SK-MEL-5 (cell line): ENCODE measurements at regions not wholly inside any gene's neighbourhood (a gene's known extent, or its start where the extent isn't known, plus 50 kb on each side); places are given as distances from the start of the nearest gene placed in this dataset.

Experiments used
- DNase-seq: peaks from one replicate; pipeline ENCODE4 v3.0.0-alpha.2; 2016; ENCODE audit warnings: low read depth, low spot score
- in situ Hi-C: cut with HindIII; loops from 2 replicates; pipeline ENCODE4 v1.10.0; 2016; ENCODE audit warnings: low sequenced_read_pairs, high pct_unique_total_duplicates, low pct_unique_long_range_greater_than_20kb

DNA sequence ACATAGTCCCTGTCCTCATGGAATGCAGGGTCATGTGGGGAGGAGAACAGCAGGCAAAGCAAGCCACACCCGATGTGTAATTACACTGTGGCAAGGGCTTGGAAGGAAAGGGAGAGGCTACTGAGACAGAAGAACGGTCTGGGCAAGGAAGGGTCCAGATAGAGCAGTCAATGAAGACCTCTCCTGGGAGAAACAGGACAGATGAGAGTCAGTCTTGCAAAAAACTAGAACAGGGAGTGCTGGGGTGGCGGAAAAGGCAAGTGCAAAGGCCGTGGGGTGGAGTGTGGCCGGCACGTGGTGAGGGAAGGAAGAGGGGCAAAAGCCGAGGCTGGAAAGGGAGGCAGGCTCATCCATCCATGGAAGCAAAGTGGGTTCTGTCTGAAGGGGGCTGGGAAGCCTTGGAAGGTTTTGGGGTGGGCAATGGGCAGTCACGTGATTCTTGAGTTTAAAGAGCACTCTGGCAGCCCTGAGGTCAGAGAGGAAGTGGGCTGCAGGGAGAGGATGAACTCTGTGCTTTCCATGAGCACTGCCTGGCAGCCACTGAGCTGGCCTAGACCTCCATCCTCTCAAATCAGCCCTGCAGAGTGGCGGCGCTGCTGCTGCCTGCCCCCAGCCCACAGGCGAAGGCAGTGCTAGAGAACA, 182.2 kb downstream of the INHBB start:
- in situ Hi-C loops = no loop called here

DNA sequence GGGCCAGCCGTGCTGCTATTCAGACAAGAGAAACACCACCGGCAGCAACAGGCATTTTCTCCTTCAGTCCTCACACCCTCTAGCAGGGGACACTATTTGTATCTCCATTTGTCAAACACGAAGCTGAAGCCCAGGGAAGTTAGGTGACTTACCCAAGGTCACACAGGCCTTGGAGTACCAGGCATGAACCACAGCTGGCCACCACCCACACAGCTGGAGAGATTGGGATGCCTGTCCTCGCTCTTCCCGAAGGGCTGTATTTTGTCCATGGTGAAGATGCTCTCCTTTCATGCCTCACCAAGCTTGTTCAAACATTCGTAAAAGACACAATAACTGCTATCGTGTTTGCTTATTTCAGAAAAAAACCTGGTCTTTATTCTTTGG, 182.7 kb downstream of the INHBB start:
- DNase-seq = no peak
- in situ Hi-C loops = no loop called here

More for the DNA sequence above, 182.2 kb downstream of the INHBB start:
- DNase-seq = no peak

DNA sequence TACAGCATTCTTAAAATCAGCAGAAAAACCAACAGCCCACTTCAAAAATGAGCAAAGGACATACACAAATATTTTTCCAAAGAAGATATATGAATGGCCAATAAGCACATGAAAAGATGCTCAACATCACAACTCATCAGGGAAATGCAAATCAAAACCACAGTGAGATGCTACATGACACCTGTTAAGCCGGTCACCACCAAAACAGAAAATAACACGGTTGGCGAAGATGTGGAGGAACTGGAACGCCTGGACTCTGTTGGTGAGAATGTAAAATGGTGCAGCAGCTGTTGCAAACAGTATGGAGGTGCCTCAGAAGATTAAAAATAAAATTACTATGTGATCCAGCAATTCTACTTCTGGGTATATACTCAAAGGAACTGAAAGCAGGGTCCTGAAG, 184.8 kb downstream of the INHBB start:
- no peak for DNase-seq
- in situ Hi-C loops = no loop called here

DNA sequence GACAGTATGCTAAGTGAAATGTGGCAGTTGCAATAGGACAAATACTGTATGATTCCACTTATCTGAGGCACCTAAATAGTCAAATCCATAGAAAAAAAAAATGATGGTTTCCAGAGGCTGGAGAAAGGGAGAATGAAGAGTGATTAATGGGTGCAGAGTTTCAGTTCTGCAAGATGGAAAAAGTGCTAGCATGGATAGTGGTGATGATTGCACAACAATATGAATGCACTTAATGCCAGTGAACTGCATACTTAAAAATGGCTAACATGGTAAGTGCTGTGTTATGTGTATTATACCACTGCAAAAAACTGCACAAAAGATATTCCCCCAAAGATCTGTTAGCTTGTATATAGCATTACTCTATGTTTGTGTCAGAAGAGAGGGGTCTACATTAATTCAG, 185.4 kb downstream of the INHBB start:
- in situ Hi-C loops = no loop called here
- no peak for DNase-seq

GRCh38 chr2:120531863-120532600, 186.1 kb downstream of the INHBB start:
- in situ Hi-C loops = no loop called here
- no peak for DNase-seq

- in situ Hi-C loops = no loop called here
- no peak for DNase-seq
Observed at GRCh38 chr2:120533625-120534024, 187.7 kb downstream of the INHBB start.

DNA sequence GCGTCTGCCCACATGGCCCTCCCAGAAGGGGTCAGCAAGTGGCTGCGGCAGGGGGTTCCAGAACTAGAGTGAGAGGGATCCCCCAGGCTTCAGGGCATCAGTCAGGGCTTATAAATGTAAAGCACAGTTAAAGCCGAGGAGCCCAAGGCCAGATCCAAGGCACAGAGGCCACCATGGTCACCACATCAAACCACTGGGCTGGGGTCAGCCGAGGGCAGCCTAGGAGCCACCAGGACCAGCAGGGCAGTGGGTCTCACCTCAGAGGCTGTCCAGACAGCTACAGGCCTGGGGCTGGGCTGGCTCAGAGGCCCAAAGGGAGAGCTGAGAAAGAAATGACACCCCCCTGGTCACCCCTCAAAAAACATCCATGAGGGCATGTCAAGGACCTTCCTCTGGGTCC, 188.5 kb downstream of the INHBB start:
- no peak for DNase-seq
- in situ Hi-C loops = no loop called here

DNA sequence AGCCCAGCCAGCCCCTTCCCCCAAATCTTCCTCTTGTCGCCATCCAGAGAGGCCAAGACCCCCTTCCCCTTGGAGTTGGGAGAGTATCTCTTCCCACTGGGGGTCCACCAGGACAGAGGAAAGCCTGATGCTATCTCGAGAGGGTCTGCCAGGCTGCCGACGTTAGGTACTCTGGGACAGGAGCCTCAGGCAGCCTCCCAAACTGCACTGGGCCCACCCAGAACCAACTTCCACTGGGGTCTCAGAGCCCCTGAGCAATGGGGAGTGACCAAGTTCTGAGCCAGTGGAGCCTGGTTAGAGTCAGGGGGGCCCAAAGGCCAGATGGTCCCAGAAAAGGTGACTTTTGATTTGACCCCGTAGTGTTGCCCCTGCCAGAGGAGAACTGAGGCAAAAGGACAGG, 189.1 kb downstream of the INHBB start:
- in situ Hi-C loops = no loop called here

DNA sequence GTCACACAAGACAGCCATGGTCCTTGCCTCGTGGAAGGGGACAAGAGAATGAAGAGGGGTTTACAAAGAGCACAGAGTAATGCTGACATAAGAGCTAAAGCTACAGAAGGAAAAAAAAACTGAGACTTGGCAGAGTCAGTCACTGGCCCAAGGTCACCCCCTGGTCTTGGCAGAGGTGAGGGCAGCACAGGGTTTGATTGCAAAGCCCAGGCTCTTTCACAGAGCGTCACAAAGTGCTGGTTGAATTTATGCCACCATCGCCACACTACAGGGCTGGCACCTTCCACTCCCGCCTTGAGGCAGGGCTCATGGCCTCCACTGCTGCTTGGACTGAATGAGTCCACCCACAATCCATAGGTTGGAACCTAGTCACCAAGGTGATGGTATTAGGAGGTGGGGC, 190.2 kb downstream of the INHBB start:
- in situ Hi-C loops = no loop called here
- DNase-seq = no peak

More for the DNA sequence above, 189.1 kb downstream of the INHBB start:
- no peak for DNase-seq

DNA sequence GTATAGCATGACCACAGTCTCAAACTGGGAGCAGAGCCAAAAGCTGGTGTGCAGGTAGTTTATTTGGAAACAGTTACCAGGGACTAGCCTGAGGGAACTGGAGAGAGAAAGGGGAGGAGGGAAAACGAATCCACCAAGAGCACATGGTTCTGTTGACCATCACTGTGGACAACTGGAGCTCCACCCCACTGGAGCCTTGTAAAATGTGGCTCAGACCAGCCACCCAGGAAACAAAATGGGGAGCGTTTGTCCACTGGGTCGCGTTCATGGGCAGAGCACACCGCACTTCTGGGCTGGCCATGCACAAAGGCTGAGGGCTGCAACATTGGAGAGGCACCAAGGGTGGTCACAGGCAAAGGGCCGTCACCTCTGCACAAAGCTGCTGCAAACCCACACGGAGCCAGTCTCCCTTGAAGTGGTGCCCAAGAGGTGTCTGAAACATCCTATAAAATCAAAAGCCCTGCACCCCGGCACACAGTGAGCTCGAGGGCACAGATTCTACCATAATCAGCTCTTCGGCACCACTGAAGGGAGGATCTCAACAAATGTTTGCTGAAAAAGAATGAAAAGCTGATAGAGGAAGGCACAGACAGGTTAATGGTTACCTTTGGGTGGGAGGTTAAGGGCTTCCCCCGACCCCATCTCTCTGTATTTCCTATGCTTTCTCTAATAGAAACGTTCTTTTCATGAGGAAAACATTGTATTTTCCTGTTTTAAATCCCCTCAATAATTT, 192.9 kb downstream of the INHBB start:
- in situ Hi-C loops = no loop called here
- DNase-seq = no peak

DNA sequence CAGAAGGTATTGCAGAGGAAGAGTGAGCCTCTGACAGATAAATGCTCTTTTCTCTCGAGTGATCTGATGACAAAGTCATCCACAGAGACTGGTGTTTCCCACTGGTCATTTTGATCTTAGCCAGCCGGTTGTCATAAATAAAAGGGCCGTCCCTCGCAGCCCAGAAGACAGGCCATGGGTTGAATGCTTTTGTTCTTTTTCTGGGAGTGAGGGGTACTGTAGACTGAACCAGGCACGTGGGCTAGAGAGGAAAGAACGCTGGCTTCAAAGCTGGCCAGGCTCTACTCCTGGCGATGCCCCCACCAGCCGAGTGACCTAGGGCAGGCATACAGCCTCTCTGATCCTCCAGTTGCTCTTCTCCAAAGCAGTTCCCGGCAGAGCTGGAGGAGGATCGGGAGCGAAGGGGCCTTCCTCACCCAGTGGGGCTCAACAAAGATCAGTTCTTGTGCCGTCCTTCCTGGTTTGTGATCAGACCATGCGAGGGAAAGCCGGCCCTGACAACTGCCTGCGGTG, 193.5 kb downstream of the INHBB start:
- in situ Hi-C loops = no loop called here
- no peak for DNase-seq

- in situ Hi-C loops = no loop called here
- peak; percentile 46 for DNase-seq
Observed at GRCh38 chr2:120539937-120540718, 194.2 kb downstream of the INHBB start.

DNA sequence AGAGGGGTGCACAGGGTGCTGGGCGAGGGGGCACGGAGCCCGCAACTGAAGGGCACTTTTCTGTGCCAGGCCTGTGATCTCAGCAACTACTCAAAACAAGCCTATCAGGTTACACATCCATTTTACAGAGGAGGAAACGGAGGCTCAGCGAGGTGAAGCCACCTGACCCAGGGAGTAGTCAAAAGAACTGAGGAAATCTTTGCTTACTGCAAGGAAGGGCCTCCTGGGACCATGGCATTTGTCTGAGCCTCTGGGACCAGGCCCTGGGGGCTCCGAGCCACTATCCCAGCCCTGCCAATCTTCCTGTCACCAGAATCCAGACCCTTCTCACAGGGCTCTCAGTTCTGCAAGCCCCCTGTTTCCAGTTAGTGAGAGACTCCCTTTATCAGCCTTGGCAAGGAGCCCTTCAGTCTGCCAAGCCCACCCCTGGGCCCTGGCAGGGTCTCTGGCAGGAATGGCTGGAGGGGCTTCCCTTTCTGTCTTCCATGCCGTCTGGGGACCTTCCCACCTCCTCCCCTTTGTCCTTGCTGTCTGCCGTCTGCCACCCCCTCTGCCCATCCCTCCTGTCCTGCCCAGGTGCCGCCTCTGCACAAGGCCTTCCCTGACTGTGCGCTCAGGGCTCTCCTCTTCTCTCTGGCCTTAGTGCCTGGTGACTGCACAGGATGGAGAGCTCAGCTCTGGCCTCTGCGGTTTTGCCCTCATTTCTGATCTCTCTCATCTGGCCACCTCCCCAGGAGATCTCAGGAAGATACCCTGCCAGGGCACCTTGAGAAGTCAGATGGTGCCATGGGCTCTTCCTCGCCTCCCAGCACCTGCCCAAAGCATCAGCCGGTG, 194.7 kb upstream of the GLI2 start:
- no peak for DNase-seq
- in situ Hi-C loops = no loop called here

DNA sequence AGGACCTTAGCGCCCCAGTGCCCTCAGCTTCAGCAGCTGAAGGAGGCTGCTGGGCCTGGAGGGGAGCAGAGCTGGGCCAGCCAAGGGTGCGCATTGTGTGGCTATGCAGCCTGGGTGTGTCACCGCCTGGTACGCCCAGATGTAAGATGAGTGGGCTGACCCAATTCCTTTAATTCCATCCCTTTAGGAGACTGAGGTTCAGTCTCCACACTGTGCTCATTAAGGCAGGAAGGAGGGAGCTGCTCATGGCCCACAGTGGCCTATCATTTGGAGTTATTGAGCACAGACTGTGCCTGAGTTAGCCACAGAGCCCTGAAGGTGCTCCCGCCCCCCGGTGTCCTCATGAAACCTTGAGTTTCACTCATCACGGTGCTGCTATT, 194.1 kb upstream of the GLI2 start:
- DNase-seq = no peak
- in situ Hi-C loops = no loop called here

- in situ Hi-C loops = no loop called here
- no peak for DNase-seq
Observed at GRCh38 chr2:120541972-120542670, 193.5 kb upstream of the GLI2 start.

DNA sequence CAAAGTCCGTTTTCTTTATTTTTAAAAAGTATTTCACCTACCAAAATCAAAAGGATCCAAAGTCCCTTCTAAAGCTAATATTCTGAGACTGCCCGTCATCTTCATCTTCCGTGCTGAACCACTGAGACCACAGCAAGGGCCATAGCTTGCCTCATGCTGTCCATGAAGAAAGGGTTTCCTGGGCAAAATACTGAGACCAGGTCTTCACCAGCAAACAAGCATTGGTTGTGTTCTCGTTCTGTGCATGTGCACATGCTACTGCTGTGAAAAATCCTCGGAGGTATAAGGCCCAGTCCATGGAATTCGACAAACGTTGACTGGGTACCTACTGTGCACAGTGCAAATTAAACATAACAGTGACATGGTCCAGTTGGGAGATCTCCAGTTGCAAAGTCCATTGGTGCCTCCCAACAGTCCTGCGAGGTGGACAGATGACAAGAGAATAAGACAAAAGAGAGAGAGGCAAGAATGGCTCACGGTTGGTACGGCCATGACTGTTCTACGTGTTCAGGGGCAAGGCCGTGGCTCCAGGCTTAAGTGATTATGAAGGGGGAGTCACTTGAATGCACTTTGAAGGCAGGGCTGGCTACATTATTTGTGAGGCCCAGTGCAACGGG, 192.6 kb upstream of the GLI2 start:
- in situ Hi-C loops = no loop called here
- no peak for DNase-seq
